ENCODE measurements at regions not wholly inside any gene's neighbourhood (a gene's known extent, or its start where the extent isn't known, plus 50 kb on each side); places are given as distances from the start of the nearest gene placed in this dataset.

DNA sequence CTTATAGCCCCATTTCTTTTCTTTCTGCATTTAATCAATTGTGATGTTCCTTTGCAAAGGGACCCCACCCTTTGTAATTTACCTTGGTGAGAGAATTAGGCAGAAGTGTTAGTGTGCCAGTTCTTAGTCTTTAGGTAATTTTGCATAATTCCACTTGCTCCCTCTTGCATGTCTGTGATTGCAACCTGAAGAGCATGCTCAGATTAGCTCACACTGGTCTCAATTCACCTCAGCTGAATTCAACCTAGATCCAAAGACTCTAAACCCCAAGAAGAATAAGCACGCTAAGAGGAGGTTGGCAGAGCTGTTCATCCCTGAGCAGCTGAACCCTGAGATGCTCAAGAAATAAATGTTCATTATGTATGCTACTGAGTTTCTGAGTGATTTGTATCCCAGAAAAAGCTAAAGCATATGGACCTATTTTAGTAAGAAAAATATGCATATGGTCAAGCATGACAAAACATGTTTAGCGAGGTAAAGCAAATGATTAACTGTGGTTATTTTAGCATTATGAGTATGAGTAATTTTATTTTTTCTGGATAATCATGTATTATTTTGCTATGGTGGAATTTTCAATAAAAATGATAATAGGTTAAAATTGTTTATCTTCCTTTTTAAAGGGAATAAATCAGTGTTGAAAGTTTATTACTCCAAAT, 299.2 kb upstream of the ZSWIM2 start:
- no peaks in the 10 kb centered on the region for H3K27me3 ChIP-seq
- H3K4me1 ChIP-seq = peaks cover 0 to 17% (median 0%) of the 10 kb centered on the region in 4 donors
- H3K27ac ChIP-seq = no peak overlapping the region
- DNase-seq = no peak
- H3K4me3 ChIP-seq = no peak overlapping the region
- H3K36me3 ChIP-seq = no peaks in the 10 kb centered on the region
- intact Hi-C loops (cut with DNase I) = no loop called here
- TF ChIP-seq POLR2A (IDR thresholded peaks at IDR 0.05) = no peak
- no peak for TF ChIP-seq EP300 (IDR thresholded peaks at IDR 0.05)
- TF ChIP-seq, protein P1, sequence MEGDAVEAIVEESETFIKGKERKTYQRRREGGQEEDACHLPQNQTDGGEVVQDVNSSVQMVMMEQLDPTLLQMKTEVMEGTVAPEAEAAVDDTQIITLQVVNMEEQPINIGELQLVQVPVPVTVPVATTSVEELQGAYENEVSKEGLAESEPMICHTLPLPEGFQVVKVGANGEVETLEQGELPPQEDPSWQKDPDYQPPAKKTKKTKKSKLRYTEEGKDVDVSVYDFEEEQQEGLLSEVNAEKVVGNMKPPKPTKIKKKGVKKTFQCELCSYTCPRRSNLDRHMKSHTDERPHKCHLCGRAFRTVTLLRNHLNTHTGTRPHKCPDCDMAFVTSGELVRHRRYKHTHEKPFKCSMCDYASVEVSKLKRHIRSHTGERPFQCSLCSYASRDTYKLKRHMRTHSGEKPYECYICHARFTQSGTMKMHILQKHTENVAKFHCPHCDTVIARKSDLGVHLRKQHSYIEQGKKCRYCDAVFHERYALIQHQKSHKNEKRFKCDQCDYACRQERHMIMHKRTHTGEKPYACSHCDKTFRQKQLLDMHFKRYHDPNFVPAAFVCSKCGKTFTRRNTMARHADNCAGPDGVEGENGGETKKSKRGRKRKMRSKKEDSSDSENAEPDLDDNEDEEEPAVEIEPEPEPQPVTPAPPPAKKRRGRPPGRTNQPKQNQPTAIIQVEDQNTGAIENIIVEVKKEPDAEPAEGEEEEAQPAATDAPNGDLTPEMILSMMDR (IDR thresholded peaks at IDR 0.05) = no peak
- no peak for TF ChIP-seq POLR2AphosphoS5 (IDR thresholded peaks at IDR 0.05)
- no peaks in the 10 kb centered on the region for H3K9me3 ChIP-seq
- 44 to 59% methylated on average over 2 of the region's 2 CpGs for WGBS, 2 donors

DNA sequence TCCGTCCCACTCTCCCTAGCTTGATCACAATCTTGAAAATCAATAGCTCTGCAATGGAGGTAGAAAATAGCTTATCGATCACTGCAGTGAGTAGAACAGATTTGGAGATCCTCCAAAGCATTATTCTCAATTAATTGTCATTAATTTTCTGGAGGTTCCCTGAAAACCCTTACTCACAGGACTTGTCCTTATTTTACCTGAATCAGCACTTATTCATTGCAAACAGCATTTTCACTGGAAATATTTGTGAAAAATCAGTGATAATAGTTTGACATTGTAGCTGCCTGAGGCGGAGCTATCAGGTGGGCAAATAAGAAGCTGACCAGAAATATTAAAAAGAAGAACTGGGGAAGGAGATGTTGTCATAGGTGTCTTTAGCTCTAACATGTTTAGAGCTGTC, 294.6 kb upstream of the ZSWIM2 start:
- WGBS, 2 donors = 87 to 89% methylated on average over 3 of the region's 3 CpGs
- intact Hi-C loops (cut with DNase I) = no loop called here
- H3K27ac ChIP-seq = no peak overlapping the region
- no peak overlapping the region for H3K4me3 ChIP-seq
- DNase-seq = no peak
- no peaks in the 10 kb centered on the region for H3K36me3 ChIP-seq
- no peaks in the 10 kb centered on the region for H3K4me1 ChIP-seq
- TF ChIP-seq EP300 (IDR thresholded peaks at IDR 0.05) (no peak), POLR2A (IDR thresholded peaks at IDR 0.05) (no peak), POLR2AphosphoS5 (IDR thresholded peaks at IDR 0.05) (no peak)
- TF ChIP-seq, protein P1 (IDR thresholded peaks at IDR 0.05) = no peak
- H3K27me3 ChIP-seq = no peaks in the 10 kb centered on the region
- H3K9me3 ChIP-seq = no peaks in the 10 kb centered on the region

DNA sequence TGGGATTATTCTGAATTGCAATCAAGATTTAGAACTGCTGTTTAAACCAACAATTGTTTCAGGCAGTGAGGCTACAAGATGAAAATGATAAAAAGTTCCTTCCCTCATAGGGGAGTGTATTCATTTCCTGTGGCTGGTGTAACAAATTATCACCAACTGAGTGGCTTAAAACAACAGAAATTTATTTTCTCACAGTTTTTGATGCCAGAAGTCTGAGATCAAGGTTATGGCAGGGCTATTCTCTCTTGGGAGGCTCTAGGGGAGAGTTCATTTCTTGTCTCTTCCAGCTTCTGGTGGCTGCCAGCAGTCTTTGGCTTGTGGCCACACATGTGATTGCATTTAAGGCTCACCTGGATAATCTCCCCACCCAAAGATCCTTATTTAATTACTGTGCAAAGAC, 290.5 kb upstream of the ZSWIM2 start:
- no peaks in the 10 kb centered on the region for H3K4me1 ChIP-seq

DNA sequence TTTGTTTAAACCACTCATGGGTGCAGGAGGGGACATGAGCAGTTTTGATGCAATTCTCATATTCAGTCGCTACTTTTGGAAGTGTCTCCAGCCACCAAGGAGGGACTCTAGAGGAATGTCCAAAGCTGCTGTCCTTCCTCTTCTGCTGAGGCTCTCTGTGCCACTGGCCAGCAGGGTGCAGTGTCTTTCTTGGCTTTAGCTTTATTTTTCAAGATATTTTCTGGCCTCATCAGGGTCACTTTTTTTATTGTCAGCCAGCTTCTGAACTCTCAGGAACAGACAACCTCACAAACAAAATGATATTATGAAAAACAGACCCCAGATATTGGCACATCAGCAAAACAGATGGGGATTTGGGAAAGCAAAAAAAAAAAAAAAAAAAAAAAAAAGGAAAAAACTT, 289.3 kb upstream of the ZSWIM2 start:
- WGBS, 2 donors = 10 to 51% methylated on average over 1 of the region's 1 CpG
- H3K36me3 ChIP-seq = no peaks in the 10 kb centered on the region
- no peak overlapping the region for H3K4me3 ChIP-seq
- H3K4me1 ChIP-seq = no peaks in the 10 kb centered on the region
- TF ChIP-seq EP300 (IDR thresholded peaks at IDR 0.05) (no peak), POLR2AphosphoS5 (IDR thresholded peaks at IDR 0.05) (no peak), POLR2A (IDR thresholded peaks at IDR 0.05) (no peak)
- TF ChIP-seq, protein P1 (IDR thresholded peaks at IDR 0.05) = no peak
- no peaks in the 10 kb centered on the region for H3K9me3 ChIP-seq
- intact Hi-C loops (cut with DNase I) = no loop called here
- no peak for DNase-seq
- no peaks in the 10 kb centered on the region for H3K27me3 ChIP-seq
- H3K27ac ChIP-seq = no peak overlapping the region

More for the DNA sequence above, 290.5 kb upstream of the ZSWIM2 start:
- intact Hi-C loops (cut with DNase I) = no loop called here
- no peak for TF ChIP-seq EP300 (IDR thresholded peaks at IDR 0.05)
- TF ChIP-seq POLR2A (IDR thresholded peaks at IDR 0.05) = no peak
- TF ChIP-seq, protein P1 (IDR thresholded peaks at IDR 0.05) = no peak
- TF ChIP-seq POLR2AphosphoS5 (IDR thresholded peaks at IDR 0.05) = no peak
- DNase-seq = no peak
- H3K36me3 ChIP-seq = no peaks in the 10 kb centered on the region
- H3K4me3 ChIP-seq = no peak overlapping the region
- H3K9me3 ChIP-seq = no peaks in the 10 kb centered on the region
- H3K27ac ChIP-seq = no peak overlapping the region
- no peaks in the 10 kb centered on the region for H3K27me3 ChIP-seq

DNA sequence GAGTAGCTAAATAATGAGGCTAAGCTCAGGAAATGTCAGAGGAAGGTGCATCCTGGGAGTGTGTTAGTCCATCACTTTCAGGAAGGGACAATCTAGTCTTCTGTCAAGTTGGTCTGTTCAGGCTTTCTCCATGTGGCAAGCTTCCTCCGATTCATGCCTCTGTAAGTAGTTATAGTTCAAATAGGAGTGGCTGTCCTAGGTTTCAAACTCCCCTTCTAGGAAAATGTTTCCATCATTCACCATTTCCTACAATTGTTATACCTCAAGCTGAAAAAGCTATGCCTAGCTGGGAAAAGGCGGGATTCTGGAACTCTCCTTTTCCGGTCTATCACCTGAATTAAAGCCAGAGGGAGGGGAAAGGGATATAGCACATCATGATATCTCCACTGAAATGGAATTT, 287.7 kb upstream of the ZSWIM2 start:
- no peaks in the 10 kb centered on the region for H3K4me1 ChIP-seq
- H3K4me3 ChIP-seq = no peak overlapping the region
- DNase-seq = no peak
- TF ChIP-seq POLR2AphosphoS5 (IDR thresholded peaks at IDR 0.05) (peak in 1 of 4 donors; percentile 24), POLR2A (IDR thresholded peaks at IDR 0.05) (no peak)
- TF ChIP-seq, protein P1 (IDR thresholded peaks at IDR 0.05) = no peak
- intact Hi-C loops (cut with DNase I) = no loop called here
- no peaks in the 10 kb centered on the region for H3K27me3 ChIP-seq
- no peaks in the 10 kb centered on the region for H3K36me3 ChIP-seq
- 84 to 91% methylated on average over 3 of the region's 3 CpGs for WGBS, 2 donors
- H3K27ac ChIP-seq = no peak overlapping the region
- no peaks in the 10 kb centered on the region for H3K9me3 ChIP-seq

All from sigmoid colon (tissue), 6 donors.